Loucy (cell line): ENCODE measurements at regions not wholly inside any gene's neighbourhood (a gene's known extent, or its start where the extent isn't known, plus 50 kb on each side); places are given as distances from the start of the nearest gene placed in this dataset.

Experiments used
- CTCF ChIP-seq: fragments of 200-600 bp; sonication (generic); conservative IDR thresholded peaks from 2 replicates; pipeline ENCODE4 v1.5.1; 2014; ENCODE audit warnings: mild to moderate bottlenecking, antibody characterized with exemption, low read length
- EZH2phosphoT487 ChIP-seq: fragments of 200-600 bp; IDR thresholded peaks from 2 replicates; pipeline ENCODE4 v1.6.1; 2018; ENCODE audit warnings: antibody characterized with exemption, mild to moderate bottlenecking, moderate library complexity, borderline replicate concordance

- TF ChIP-seq CTCF (no peak), EZH2phosphoT487 (no peak)
Measured at GRCh38 chr5:25056836-25057235, 412.1 kb upstream of the CDH10 start.
